Stimulated activated CD4-positive, alpha-beta T cell treated with anti-CD3 and anti-CD28 coated beads, Interleukin-2, amount 100 ng/mL, for 24 hours (primary cell): ENCODE measurements at regions not wholly inside any gene's neighbourhood (a gene's known extent, or its start where the extent isn't known, plus 50 kb on each side); places are given as distances from the start of the nearest gene placed in this dataset.
"Not testable (repeated sequence)": the region's sequence is repeated elsewhere in the genome, so short reads cannot be mapped to it uniquely, and the experiment has no call there.

Experiments used
- DNase-seq, 2 donors: peaks; one replicate each; pipeline ENCODE4 v3.0.0-alpha.2; 2020

DNA sequence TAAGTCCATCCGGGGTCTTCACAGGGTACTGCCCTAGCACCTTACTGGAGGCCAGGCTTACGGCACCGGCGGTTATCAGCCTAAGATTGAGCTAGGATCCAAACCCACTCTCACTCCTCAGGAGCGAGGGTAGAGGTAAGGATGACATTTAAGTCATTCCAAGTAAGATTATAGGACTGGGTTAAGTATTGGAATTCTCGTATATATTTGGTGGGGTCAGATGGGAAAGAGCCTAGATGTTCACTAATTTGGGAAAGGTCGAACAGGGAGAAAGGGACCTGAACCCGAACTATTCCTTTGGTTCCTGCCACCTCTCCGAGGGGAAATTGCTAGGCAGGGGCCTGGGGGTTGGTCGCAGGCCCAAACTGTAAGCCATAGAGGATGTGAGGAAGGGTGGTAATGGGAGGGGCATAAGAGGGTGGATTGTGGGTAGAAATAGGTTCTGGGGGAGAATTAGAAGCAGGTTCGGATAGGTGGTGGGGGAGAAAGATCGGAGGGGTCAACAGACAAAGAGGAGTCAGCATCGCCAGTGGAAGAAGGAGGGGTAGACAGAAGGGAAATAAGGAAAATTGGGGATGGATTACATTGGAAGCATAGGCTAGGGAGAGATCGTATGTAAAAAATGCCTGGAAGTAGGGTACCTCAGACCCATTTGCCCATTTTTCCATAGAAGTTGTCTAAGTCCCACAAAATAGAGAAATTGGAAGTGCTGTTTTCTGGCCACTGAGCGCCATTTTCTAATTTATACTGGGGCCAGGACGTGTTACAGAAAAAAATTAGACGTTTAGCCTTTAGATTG, 747.1 kb upstream of the ADGRB3 start:
- no peak for DNase-seq

DNA sequence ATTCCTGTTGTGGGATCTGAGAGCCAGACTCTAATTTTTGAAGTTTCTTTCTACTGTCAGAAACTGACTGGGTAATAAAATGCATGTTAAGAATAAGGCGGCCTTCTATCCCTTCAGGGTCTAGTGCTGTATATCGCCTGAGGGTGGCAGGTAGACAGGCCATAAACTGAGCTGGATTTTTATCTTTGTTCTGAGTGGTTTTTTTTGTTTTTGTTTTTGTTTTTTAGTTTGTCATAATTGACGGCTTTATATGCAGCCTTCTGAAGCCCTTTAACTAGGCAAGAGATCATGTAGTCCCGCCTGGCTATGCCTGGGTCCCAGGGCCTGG, 747.7 kb upstream of the ADGRB3 start:
- DNase-seq, result no peak

DNA sequence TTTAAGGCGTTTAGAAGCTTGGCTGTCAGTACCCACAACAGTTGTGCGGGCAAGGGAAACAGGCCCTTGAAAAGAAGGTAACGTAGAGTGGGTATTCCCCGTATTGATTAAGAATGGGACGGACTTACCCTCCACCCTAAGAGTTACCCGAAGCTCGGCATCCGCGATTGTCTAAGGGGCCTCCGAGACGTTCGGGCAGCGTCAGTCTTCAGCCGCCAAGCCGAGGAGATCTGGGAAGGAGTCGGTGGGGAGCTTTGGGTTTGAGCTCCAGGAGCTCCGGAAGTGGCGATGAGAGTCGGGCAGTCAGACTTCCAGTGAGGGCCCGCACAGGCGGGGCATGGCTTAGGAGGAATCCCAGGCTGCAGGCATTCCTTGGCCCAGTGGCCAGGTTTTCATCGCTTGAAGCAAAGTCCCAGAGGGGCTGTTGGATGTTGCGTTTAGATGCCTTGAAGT, 748.2 kb upstream of the ADGRB3 start:
- no peak for DNase-seq

DNA sequence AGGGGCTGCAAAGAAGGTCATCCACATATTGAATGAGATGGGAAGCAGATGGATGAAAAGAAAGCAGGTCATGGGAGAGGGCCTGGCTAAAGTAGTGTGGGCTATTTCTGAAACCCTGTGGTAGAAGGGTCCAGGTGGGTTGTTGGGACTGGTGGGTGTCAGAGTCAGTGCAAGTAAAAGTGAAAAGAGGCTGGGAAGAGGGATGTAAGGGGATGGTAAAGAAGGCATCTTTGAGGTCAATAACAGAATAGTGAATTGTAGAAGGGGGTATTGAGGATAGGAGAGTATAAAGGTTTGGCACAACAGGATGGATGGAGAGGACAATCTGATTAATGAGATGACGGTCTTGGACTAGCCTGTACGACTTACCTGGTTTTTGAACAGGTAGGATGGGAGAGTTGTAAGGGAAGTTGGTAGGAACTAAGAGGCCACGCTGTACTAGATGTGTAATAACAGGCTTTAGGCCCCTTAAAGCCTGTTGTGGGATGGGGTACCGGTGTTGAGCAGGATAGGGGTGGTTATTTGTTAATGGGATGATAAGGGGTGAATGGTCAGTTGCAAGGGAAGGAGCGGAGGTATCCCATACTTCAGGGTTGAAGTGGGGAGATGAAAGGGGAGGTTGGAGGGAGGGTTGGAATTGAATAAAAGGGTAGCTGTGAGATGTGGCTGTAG, 748.9 kb upstream of the ADGRB3 start:
- no peak for DNase-seq

DNA sequence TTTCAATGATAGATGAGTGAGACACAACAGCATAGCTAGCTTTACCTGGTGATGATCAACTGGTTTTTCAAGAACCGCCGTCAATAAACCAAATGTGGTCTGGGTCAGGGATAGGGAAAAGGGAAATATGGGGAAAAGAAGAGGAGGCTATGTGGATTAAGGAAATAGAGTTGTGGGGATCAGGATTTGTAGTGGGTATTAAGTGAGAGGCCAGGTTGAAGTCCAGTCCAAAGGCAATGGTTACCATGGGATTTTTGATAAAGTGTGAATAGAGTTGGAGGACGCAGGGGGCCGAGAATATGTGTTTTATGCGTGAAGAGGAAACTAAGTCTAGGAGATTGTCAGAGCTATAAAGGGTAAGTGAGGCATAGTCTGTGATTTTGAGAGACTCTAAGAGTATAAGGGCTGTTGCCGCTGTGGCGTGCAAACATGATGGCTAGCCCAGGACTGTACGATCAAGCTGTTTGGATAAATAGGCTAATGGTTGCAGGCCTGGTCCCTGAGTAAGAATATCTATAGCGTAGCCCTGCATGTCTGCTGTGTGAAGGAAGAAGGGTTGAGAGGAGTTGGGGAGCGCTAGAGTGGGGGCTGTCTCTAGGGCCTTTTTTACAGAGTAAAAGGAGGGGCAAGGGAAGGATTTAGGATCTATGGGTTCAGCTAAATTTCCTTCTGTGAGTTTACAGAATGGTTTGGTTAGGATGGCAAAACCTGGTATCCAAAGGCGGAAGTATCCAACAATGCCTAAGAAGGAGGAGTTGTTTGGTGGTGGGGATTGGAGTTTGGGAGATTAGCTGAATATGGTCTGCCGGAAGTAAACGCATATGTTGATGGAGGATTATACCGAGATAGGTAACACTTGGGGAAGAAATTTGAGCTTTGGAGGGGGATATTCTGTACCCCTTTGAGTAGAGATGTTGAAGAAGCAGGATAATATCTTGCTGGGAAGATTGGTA, 749.7 kb upstream of the ADGRB3 start:
- no peak for DNase-seq

DNA sequence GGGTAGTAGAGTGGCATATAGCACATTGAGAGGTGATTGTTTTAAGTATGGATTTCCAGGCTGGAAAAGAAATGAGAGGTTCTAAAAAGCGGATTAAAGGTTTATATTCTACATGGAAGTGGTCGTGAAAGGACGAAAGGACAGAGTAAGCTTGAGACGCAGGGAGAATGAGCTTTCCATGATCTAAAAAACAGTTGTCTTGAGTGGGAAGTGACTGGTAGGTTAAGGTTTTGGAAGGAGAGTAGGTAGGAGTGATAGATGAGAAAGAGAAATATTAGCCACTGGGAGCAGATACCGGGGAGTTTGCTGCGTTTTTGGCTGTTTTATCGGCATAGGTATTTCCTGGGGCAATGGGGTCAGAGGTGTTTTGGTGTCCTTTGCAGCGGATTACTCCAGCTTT, 750.6 kb upstream of the ADGRB3 start:
- DNase-seq, result no peak

- DNase-seq, result no peak
Observed at GRCh38 chr6:67883500-67884366, 751.3 kb upstream of the ADGRB3 start.

DNA sequence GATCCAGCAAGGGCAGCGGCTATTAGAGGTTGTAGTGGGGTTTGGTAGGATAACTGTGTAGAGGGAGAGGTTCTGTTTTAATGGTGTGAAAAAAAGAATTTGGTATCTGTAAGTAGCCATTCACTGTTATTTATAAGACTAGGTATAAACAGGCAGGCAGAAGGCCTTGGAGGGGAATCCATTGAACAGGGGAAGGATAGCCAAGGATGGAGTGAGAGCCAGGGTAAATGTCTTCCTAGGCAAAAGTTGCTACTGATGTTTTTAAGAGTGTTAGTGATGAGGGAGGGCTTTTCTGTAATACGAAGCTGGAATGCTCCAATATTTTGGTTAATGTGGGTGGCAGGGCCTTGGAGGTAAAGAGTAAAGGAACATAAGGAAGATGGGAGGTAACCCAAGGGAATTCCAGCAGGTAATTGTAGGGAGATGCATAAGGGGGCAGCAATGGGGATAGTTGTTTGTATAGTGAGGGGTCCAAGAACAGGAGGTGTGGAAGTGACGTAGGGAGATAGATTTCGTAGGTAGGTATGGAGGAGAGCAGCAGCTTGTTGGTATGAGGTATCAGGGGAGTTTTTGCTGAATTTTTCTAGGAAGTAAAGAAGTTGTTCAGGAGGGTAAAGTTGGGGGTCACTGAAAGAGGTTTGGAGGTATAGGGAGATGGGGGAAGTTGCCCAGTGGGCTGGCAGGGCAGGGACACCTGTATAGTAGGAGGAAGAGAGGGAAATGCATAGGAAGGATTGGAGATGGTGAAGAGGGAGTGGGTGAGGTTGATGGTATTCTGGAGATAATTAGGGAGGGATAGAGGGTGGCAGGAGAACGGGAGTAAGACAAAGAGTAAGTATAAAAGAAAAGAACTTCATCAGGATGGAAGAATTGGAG, 752.4 kb upstream of the ADGRB3 start:
- DNase-seq, result no peak

- DNase-seq, result no peak
Observed at GRCh38 chr6:67881706-67882065, 753.4 kb upstream of the ADGRB3 start.

GRCh38 chr6:67880939-67881705, 754.0 kb upstream of the ADGRB3 start:
- DNase-seq, result no peak

DNA sequence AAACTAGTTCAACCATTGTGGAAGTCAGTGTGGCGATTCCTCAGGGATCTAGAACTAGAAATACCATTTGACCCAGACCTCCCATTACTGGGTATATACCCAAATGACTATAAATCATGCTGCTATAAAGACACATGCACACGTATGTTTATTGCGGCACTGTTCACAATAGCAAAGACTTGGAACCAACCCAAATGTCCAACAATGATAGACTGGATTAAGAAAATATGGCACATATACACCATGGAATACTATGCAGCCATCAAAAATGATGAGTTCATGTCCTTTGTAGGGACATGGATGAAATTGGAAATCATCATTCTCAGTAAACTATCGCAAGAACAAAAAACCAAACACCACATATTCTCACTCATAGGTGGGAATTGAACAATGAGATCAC, 754.7 kb upstream of the ADGRB3 start:
- not testable (repeated sequence) for DNase-seq

- not testable (repeated sequence) for DNase-seq
Observed at GRCh38 chr6:67879928-67880327, 755.2 kb upstream of the ADGRB3 start.

- not testable (repeated sequence) for DNase-seq
Observed at GRCh38 chr6:67879105-67879904, 755.8 kb upstream of the ADGRB3 start.

DNA sequence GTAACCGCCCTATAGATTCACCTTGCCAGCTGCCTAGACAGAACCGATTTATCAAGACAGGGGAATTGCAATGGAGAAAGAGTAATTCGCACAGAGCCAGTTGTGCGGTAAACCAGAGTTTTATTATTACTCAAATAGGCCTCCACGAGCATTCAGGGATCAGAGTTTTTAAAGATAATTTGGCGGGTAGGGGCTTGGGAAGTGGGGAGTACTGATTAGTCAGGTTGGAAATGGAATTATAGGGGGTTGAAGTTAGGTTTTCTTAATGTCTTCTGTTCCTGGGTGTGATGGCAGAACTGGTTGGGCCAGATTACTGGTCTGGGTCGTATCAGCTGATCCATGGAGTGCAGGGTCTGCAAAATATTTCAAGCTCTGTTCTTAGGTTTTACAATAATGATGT, 756.9 kb upstream of the ADGRB3 start:
- not testable (repeated sequence) for DNase-seq

GRCh38 chr6:67877288-67877687, 757.8 kb upstream of the ADGRB3 start:
- no peak for DNase-seq

DNA sequence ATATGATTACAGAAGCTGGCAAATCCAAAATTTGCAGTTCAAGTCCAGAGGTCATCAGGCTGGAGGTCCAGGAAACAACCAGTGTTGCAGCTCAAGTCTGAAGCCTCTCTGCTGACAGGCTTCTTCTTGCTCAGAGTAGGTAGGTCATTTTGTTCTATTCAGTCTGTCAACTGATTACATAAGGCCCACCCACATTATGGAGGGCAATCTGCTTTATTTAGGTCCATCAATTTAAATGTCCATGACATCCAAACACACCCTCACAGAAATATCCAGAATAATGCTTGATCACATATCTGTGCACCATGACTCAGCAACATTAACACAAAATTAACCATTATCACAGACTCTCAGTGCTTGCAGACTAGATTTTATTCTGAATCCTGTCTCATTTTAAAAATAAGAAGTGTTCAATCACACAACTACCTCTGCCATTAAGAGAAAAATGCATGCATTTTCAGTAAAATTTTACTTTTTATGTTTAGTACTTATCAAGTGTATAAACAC, 759.2 kb upstream of the ADGRB3 start:
- DNase-seq, result no peak

DNA sequence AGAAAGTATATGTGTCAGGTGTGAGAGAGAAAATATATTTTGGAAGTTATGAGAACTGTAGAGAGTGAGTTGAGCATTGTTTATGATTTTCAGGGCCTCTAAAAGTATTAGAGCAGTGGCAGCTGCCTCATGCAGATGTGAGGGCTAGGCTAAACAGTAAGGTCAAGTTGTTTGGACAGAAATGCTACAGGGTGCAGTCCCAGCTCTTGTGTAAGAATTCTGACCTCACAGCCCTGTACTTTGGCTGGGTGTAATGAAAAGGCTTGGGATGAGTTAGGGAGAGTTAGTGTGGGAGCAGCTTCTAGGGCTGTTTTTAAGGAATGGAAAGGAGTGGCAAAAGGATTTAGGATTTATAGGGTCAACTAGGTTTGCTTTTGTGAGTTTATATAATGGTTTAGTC, 764.8 kb upstream of the ADGRB3 start:
- no peak for DNase-seq

- DNase-seq, result no peak
Observed at GRCh38 chr6:67863346-67863745, 771.7 kb upstream of the ADGRB3 start.

DNA sequence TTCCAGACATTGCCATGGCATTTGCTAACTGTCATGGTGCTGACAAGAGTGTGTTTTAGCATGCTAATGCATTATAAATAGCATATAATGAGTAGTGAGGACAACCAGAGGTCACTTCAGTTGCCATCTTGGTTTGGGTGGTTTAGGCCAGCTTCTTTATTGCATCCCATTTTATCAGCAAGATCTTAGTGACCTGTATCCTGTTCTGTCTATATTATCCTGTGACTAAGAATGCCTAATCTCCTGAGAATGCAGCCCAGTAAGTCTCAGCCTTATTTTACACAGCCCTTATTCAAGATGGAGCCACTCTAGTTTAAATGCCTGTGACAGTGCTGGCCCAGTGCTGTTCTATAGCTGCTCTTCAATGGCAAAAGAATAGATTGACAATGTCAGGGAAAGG, 781.0 kb upstream of the ADGRB3 start:
- DNase-seq, result no peak

GRCh38 chr6:67839818-67840217, 795.3 kb upstream of the ADGRB3 start:
- DNase-seq, result no peak
